Body of pancreas (tissue), 4 donors: ENCODE measurements at regions not wholly inside any gene's neighbourhood (a gene's known extent, or its start where the extent isn't known, plus 50 kb on each side); places are given as distances from the start of the nearest gene placed in this dataset.

ENCODE experiments used
- POLR2A ChIP-seq, 3 donors: fragments of 450-650 bp; IDR thresholded peaks; one replicate each; pipeline ENCODE4 v1.6.1; 2016; ENCODE audit warnings: antibody characterized with exemption in 3 of 3, mild to moderate bottlenecking in 2 of 3
- TF ChIP-seq, protein P1 (sequence below), 7 experiments: fragments of 450-650 bp in 4 of 7; fragments of 200-600 bp in 3 of 7; sonication (generic) in 3 of 7; IDR thresholded peaks; one replicate each; pipeline ENCODE4 v1.5.1; 2016 to 2019; ENCODE audit warnings: antibody characterized with exemption in 7 of 7

DNA sequence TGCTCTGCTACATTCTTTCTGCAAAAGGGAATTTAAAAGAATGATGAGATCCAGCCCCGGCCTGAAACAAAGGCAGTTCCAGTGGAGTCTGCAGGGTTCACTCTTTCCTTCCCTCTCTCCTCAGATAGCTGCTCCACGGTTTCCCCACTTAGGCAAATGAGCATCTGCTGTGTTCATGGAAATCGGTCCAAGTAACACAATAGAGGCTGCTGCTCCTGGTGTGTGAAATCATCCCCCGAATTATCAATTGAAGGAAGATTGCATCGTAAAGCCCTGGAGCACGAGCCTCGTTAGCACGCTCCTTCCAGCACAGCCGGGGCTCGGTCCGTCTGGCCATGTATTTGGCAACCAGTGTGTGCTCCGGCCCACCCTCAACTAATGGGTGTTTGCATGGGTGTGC lies 108.3 kb upstream of the DPP6 start:
- TF ChIP-seq POLR2A (IDR thresholded peaks at IDR 0.05): no peak
- TF ChIP-seq, protein P1, sequence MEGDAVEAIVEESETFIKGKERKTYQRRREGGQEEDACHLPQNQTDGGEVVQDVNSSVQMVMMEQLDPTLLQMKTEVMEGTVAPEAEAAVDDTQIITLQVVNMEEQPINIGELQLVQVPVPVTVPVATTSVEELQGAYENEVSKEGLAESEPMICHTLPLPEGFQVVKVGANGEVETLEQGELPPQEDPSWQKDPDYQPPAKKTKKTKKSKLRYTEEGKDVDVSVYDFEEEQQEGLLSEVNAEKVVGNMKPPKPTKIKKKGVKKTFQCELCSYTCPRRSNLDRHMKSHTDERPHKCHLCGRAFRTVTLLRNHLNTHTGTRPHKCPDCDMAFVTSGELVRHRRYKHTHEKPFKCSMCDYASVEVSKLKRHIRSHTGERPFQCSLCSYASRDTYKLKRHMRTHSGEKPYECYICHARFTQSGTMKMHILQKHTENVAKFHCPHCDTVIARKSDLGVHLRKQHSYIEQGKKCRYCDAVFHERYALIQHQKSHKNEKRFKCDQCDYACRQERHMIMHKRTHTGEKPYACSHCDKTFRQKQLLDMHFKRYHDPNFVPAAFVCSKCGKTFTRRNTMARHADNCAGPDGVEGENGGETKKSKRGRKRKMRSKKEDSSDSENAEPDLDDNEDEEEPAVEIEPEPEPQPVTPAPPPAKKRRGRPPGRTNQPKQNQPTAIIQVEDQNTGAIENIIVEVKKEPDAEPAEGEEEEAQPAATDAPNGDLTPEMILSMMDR (IDR thresholded peaks at IDR 0.05): no peak
